Suprapubic skin (tissue), 4 donors: ENCODE measurements at regions not wholly inside any gene's neighbourhood (a gene's known extent, or its start where the extent isn't known, plus 50 kb on each side); places are given as distances from the start of the nearest gene placed in this dataset.

ENCODE experiments used
- CTCF ChIP-seq, 2 donors: fragments of 200-600 bp in 1 of 2; fragments of 450-650 bp in 1 of 2; sonication (generic) in 1 of 2; IDR thresholded peaks; one replicate each; pipeline ENCODE4 v1.5.1; 2016 to 2019; ENCODE audit warnings: antibody characterized with exemption in 2 of 2, mild to moderate bottlenecking in 1 of 2, moderate library complexity in 1 of 2
- POLR2A ChIP-seq, 2 donors: fragments of 450-650 bp; IDR thresholded peaks; one replicate each; pipeline ENCODE4 v1.6.1; 2017; ENCODE audit warnings: antibody characterized with exemption in 2 of 2, mild to moderate bottlenecking in 2 of 2, moderate library complexity in 2 of 2
- POLR2AphosphoS5 ChIP-seq, 3 donors: sonication (generic); formaldehyde crosslinking; IDR thresholded peaks; one replicate each; pipeline ENCODE4 v1.6.1; 2017; ENCODE audit warnings: antibody characterized with exemption in 3 of 3

- TF ChIP-seq CTCF (IDR thresholded peaks at IDR 0.05), result no peak
- TF ChIP-seq POLR2AphosphoS5 (IDR thresholded peaks at IDR 0.05), result no peak
- no peak for TF ChIP-seq POLR2A (IDR thresholded peaks at IDR 0.05)
Observed at GRCh38 chr10:117818721-117819120, 228.0 kb downstream of the RAB11FIP2 start.
